ENCODE measurements at regions not wholly inside any gene's neighbourhood (a gene's known extent, or its start where the extent isn't known, plus 50 kb on each side); places are given as distances from the start of the nearest gene placed in this dataset.

DNA sequence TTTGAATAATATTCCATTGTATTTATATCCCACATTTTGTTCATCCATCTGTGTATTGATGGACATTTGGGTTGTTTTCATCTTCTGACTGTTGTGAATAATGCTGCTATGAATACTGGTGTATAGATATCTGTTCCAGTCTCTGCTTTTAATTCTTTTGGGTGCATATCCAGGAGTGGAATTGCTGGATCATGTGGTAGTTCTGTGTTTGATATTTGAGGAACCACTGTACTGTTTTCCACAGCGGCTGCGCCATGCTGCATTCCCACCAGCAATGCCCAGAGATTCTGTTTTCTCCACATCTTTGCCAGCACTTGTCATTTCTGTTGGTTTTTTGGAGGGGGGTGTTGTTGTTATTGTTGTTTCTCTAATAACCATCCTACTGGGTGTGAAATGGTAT is 131.6 kb upstream of the KIF26B start:
- no peak for TF ChIP-seq ZNF12 (CRISPR knock-in tag; IDR thresholded peaks at IDR 0.05)
- no peak for TF ChIP-seq RHOXF2B (CRISPR knock-in tag; conservative IDR thresholded peaks at IDR 0.05)
- TF ChIP-seq, protein P1, sequence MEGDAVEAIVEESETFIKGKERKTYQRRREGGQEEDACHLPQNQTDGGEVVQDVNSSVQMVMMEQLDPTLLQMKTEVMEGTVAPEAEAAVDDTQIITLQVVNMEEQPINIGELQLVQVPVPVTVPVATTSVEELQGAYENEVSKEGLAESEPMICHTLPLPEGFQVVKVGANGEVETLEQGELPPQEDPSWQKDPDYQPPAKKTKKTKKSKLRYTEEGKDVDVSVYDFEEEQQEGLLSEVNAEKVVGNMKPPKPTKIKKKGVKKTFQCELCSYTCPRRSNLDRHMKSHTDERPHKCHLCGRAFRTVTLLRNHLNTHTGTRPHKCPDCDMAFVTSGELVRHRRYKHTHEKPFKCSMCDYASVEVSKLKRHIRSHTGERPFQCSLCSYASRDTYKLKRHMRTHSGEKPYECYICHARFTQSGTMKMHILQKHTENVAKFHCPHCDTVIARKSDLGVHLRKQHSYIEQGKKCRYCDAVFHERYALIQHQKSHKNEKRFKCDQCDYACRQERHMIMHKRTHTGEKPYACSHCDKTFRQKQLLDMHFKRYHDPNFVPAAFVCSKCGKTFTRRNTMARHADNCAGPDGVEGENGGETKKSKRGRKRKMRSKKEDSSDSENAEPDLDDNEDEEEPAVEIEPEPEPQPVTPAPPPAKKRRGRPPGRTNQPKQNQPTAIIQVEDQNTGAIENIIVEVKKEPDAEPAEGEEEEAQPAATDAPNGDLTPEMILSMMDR (IDR thresholded peaks at IDR 0.05 in 2 of 3, conservative IDR thresholded peaks at IDR 0.05 in 1 of 3; ENCODE audit: insufficient read depth in 2 of 3, low read depth in 1 of 3, low read length in 3 of 3) = no peak
- TF ChIP-seq, protein P2, sequence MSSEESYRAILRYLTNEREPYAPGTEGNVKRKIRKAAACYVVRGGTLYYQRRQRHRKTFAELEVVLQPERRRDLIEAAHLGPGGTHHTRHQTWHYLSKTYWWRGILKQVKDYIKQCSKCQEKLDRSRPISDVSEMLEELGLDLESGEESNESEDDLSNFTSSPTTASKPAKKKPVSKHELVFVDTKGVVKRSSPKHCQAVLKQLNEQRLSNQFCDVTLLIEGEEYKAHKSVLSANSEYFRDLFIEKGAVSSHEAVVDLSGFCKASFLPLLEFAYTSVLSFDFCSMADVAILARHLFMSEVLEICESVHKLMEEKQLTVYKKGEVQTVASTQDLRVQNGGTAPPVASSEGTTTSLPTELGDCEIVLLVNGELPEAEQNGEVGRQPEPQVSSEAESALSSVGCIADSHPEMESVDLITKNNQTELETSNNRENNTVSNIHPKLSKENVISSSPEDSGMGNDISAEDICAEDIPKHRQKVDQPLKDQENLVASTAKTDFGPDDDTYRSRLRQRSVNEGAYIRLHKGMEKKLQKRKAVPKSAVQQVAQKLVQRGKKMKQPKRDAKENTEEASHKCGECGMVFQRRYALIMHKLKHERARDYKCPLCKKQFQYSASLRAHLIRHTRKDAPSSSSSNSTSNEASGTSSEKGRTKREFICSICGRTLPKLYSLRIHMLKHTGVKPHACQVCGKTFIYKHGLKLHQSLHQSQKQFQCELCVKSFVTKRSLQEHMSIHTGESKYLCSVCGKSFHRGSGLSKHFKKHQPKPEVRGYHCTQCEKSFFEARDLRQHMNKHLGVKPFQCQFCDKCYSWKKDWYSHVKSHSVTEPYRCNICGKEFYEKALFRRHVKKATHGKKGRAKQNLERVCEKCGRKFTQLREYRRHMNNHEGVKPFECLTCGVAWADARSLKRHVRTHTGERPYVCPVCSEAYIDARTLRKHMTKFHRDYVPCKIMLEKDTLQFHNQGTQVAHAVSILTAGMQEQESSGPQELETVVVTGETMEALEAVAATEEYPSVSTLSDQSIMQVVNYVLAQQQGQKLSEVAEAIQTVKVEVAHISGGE (CRISPR knock-in tag; IDR thresholded peaks at IDR 0.05) = no peak
- no peak for TF ChIP-seq EP300 (IDR thresholded peaks at IDR 0.05; ENCODE audit: low read length)
- TF ChIP-seq ETV6 (IDR thresholded peaks at IDR 0.05; ENCODE audit: borderline replicate concordance in 1 of 2, low read depth in 2 of 2, low read length in 1 of 2) = no peak
- TF ChIP-seq ETV6 (CRISPR knock-in tag; IDR thresholded peaks at IDR 0.05; ENCODE audit: borderline replicate concordance) = no peak
- no peak for TF ChIP-seq MAFK (IDR thresholded peaks at IDR 0.05; ENCODE audit: low read length)
- no peak for TF ChIP-seq CHD4 (IDR thresholded peaks at IDR 0.05; ENCODE audit: insufficient read depth, insufficient replicate concordance, low read depth, low read length, poor library complexity, severe bottlenecking)
- TF ChIP-seq POLR3A (IDR thresholded peaks at IDR 0.05; ENCODE audit: borderline replicate concordance, extremely low read depth, insufficient read depth, insufficient read length) = no peak
- TF ChIP-seq, protein P3, sequence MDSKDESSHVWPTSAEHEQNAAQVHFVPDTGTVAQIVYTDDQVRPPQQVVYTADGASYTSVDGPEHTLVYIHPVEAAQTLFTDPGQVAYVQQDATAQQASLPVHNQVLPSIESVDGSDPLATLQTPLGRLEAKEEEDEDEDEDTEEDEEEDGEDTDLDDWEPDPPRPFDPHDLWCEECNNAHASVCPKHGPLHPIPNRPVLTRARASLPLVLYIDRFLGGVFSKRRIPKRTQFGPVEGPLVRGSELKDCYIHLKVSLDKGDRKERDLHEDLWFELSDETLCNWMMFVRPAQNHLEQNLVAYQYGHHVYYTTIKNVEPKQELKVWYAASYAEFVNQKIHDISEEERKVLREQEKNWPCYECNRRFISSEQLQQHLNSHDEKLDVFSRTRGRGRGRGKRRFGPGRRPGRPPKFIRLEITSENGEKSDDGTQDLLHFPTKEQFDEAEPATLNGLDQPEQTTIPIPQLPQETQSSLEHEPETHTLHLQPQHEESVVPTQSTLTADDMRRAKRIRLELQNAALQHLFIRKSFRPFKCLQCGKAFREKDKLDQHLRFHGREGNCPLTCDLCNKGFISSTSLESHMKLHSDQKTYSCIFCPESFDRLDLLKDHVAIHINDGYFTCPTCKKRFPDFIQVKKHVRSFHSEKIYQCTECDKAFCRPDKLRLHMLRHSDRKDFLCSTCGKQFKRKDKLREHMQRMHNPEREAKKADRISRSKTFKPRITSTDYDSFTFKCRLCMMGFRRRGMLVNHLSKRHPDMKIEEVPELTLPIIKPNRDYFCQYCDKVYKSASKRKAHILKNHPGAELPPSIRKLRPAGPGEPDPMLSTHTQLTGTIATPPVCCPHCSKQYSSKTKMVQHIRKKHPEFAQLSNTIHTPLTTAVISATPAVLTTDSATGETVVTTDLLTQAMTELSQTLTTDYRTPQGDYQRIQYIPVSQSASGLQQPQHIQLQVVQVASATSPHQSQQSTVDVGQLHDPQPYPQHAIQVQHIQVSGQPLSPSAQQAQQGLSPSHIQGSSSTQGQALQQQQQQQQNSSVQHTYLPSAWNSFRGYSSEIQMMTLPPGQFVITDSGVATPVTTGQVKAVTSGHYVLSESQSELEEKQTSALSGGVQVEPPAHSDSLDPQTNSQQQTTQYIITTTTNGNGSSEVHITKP (IDR thresholded peaks at IDR 0.05; ENCODE audit: partially characterized antibody) = no peak

All from K562 (cell line).